ENCODE measurements at regions not wholly inside any gene's neighbourhood (a gene's known extent, or its start where the extent isn't known, plus 50 kb on each side); places are given as distances from the start of the nearest gene placed in this dataset.

GRCh38 chr5:60517850-60518249 lies 182.1 kb downstream of the DEPDC1B start:
- no peak for TF ChIP-seq POLR2A (IDR thresholded peaks at IDR 0.05; ENCODE audit: low read depth, low read length)
- TF ChIP-seq PAX5 (IDR thresholded peaks at IDR 0.05; ENCODE audit: insufficient read depth, low read length, severe bottlenecking) = no peak
- TF ChIP-seq POLR2AphosphoS5 (IDR thresholded peaks at IDR 0.05; ENCODE audit: low read depth, low read length) = no peak
- TF ChIP-seq TAF1 (IDR thresholded peaks at IDR 0.05; ENCODE audit: low read depth, low read length) = no peak

Measured in GM12891 (cell line).